C4-2B (cell line): ENCODE measurements at regions not wholly inside any gene's neighbourhood (a gene's known extent, or its start where the extent isn't known, plus 50 kb on each side); places are given as distances from the start of the nearest gene placed in this dataset.

Source experiments
- H3K27ac ChIP-seq: fragments of 450-650 bp; 2 replicates; pipeline ENCODE4 v1.5.1; 2017
- CTCF ChIP-seq: fragments of 450-650 bp; conservative IDR thresholded peaks from 2 replicates; pipeline ENCODE4 v1.5.1; 2017; ENCODE audit warnings: mild to moderate bottlenecking
- ZFX ChIP-seq: fragments of 450-650 bp; IDR thresholded peaks from 2 replicates; pipeline ENCODE4 v1.6.1; 2017

DNA sequence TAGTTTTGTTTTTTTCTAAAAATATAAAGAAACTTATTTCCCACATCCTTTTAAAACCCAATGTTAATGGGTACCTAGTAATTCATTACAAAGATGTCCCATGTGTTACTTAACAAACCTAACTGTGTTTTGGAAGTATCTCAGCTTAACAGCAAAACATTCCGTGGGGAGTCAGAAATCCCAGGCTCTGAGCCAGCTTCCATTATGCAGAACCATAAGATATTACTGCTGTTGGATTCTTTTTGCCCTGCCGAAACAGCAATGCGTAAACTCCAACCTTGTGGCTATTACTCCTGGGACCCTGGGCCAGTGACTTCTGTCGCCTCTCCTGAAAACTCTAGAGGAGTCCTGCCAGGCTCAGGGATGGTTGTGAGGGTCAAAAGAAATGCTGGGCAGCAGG, 174.1 kb downstream of the UXS1 start:
- TF ChIP-seq CTCF (no peak), ZFX (no peak)
- no peak overlapping the region for H3K27ac ChIP-seq

GRCh38 chr2:106018141-106018540, 176.0 kb downstream of the UXS1 start:
- no peak overlapping the region for H3K27ac ChIP-seq
- no peak for TF ChIP-seq CTCF
- TF ChIP-seq ZFX = no peak

- no peak overlapping the region for H3K27ac ChIP-seq
- TF ChIP-seq ZFX (no peak), CTCF (no peak)
Observed at GRCh38 chr2:106012591-106013347, 181.3 kb downstream of the UXS1 start.

- H3K27ac ChIP-seq = no peak overlapping the region
- no peak for TF ChIP-seq ZFX
- no peak for TF ChIP-seq CTCF
Observed at GRCh38 chr2:106012001-106012590, 182.0 kb downstream of the UXS1 start.

DNA sequence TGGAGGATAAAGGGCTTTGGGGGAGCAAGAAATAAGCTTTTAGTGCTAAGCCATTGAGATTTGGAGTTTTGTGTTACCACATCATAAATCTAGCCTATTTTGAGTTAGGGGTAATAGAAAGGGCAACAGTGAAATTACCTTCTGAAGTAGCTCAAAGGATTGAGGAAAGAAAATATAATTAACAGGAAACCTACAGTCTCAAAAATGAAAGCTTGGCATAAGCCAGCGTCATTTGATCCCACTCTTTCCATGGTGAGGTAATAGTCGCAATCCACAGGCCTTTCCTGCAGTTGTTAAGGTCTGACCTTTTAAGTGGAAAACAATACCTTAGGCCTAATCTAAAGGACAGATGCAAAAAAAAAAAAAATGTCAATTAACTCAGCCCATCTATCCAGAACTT, 182.7 kb downstream of the UXS1 start:
- H3K27ac ChIP-seq = no peak overlapping the region
- no peak for TF ChIP-seq CTCF
- TF ChIP-seq ZFX = no peak

GRCh38 chr2:106010818-106011355, 183.2 kb downstream of the UXS1 start:
- no peak overlapping the region for H3K27ac ChIP-seq

More at GRCh38 chr2:106010818-106011355, 183.2 kb downstream of the UXS1 start:
- TF ChIP-seq ZFX (no peak), CTCF (no peak)
